ENCODE measurements at regions not wholly inside any gene's neighbourhood (a gene's known extent, or its start where the extent isn't known, plus 50 kb on each side); places are given as distances from the start of the nearest gene placed in this dataset.

- TF ChIP-seq REST (tag by site-specific recombination; IDR thresholded peaks at IDR 0.05) (no peak), KLF1 (tag by site-specific recombination; IDR thresholded peaks at IDR 0.05) (peak; percentile 72), ZNF341 (tag by site-specific recombination; IDR thresholded peaks at IDR 0.05; ENCODE audit: low read depth) (peak; percentile 41), GLIS1 (tag by site-specific recombination; IDR thresholded peaks at IDR 0.05) (peak; percentile 10; the same call in 1 of the 2 replicates), GLIS2 (tag by site-specific recombination; IDR thresholded peaks at IDR 0.05) (peak; percentile 13; the same call in 1 of the 2 replicates), ZNF202 (tag by site-specific recombination; IDR thresholded peaks at IDR 0.05; ENCODE audit: borderline replicate concordance) (no peak), ZIC2 (tag by site-specific recombination; IDR thresholded peaks at IDR 0.05) (peak; percentile 66)
These were observed 128.5 kb upstream of the LPCAT1 start (continued) for GRCh38 chr5:1651971-1652872.

GRCh38 chr5:1651250-1651649, 127.5 kb upstream of the LPCAT1 start:
- Histone ChIP-seq H3K36me3 (ENCODE audit: control insufficient read depth in 2 of 2, insufficient read depth in 1 of 2, low read length in 2 of 2) (no peaks in the 10 kb centered on the region), H3K4me3 (ENCODE audit: low read depth, low read length) (no peak overlapping the region), H3K9me3 (ENCODE audit: control insufficient read depth, insufficient read depth, low read depth, low read length) (no peaks in the 10 kb centered on the region), H3K4me1 (ENCODE audit: control insufficient read depth, insufficient read depth, low read length) (no peaks in the 10 kb centered on the region), H3K27ac (ENCODE audit: extremely low read depth, low read depth, low read length) (no peak overlapping the region)
- POLR2A ChIA-PET = no interaction called here
- TF ChIP-seq KLF1 (tag by site-specific recombination; IDR thresholded peaks at IDR 0.05) (peak; percentile 60), INSM2 (tag by site-specific recombination; IDR thresholded peaks at IDR 0.05) (no peak)
- CTCF ChIA-PET = interaction anchor here (0.7 kb wide), 1 partner anchor 355 kb away, joined by 3 read pairs; no protein-coding TSS in a partner anchor

GRCh38 chr5:1649554-1649953, 125.8 kb upstream of the LPCAT1 start:
- Histone ChIP-seq H3K36me3 (ENCODE audit: control insufficient read depth in 2 of 2, insufficient read depth in 1 of 2, low read length in 2 of 2) (no peaks in the 10 kb centered on the region), H3K4me3 (ENCODE audit: low read depth, low read length) (no peak overlapping the region), H3K9me3 (ENCODE audit: control insufficient read depth, insufficient read depth, low read depth, low read length) (no peaks in the 10 kb centered on the region), H3K4me1 (ENCODE audit: control insufficient read depth, insufficient read depth, low read length) (no peaks in the 10 kb centered on the region; the same call in 1 of the 2 replicates), H3K27ac (ENCODE audit: extremely low read depth, low read depth, low read length) (no peak overlapping the region)
- CTCF ChIA-PET = interaction anchor here (1.0 kb wide), 1 partner anchor 475 kb away, joined by 3 read pairs; no protein-coding TSS in a partner anchor
- no peak for TF ChIP-seq ZNF544 (tag by site-specific recombination; IDR thresholded peaks at IDR 0.05)
- peak; percentile 77; the same call in 1 of the 2 replicates for TF ChIP-seq ZNF596 (tag by site-specific recombination; IDR thresholded peaks at IDR 0.05)
- no peak for TF ChIP-seq ZNF416 (tag by site-specific recombination; IDR thresholded peaks at IDR 0.05)
- 0 out of 2 replicates have a peak, but pooled peaks have one; percentile 12 for TF ChIP-seq ZNF704 (tag by site-specific recombination; IDR thresholded peaks at IDR 0.05)
- no peak for TF ChIP-seq ZNF248 (tag by site-specific recombination; IDR thresholded peaks at IDR 0.05)
- TF ChIP-seq ZNF366 (tag by site-specific recombination; conservative IDR thresholded peaks at IDR 0.05) = peak; percentile 91
- POLR2A ChIA-PET = no interaction called here

Measured in HEK293 (cell line).